IMR-90 (cell line): ENCODE measurements at regions not wholly inside any gene's neighbourhood (a gene's known extent, or its start where the extent isn't known, plus 50 kb on each side); places are given as distances from the start of the nearest gene placed in this dataset.

Source experiments
- ATAC-seq: fragments of 200-7000 bp; cut with Tn5 transposase; 2 replicates; pipeline ENCODE4 v1.9.1; 2020; ENCODE audit warnings: low read depth, mild to moderate bottlenecking, moderate library complexity
- BruUV-seq: library from RNA; stranded (reverse); fragments of 400-500 nt; replicated peaks from 2 replicates; lab custom pipeline; 2021; lab: Mats Ljungman, UMichigan
- CTCF ChIA-PET: fragments of 300-600 bp; formaldehyde crosslinking; extraction: SDS; loops from one replicate; lab custom pipeline; 2021; ENCODE audit warnings: antibody characterized with exemption; lab: Yijun Ruan, JAX
- POLR2A ChIA-PET: fragments of 300-600 bp; sonication (Branson Sonifier 250); formaldehyde crosslinking; loops from one replicate; lab custom pipeline; 2022; ENCODE audit warnings: antibody characterized with exemption; ENCODE audit not compliant: unreplicated experiment; lab: Charles Lee
- DNase-seq: peaks from one replicate; pipeline ENCODE4 v3.0.0; 2013
- H2AFZ ChIP-seq: replicated peaks from 2 replicates; pipeline ENCODE3; 2013; ENCODE audit warnings: low read length, mild to moderate bottlenecking; ENCODE audit not compliant: poor library complexity
- H2AK5ac ChIP-seq: 2 replicates; pipeline ENCODE4 v1.6.1; 2013; ENCODE audit warnings: low read depth, low read length, inconsistent platforms
- H2AK9ac ChIP-seq: replicated peaks from 2 replicates; pipeline ENCODE3; 2013; ENCODE audit warnings: mild to moderate bottlenecking, low read depth, low read length, moderate library complexity; ENCODE audit not compliant: poor library complexity
- H2BK120ac ChIP-seq: 2 replicates; pipeline ENCODE4 v1.6.1; 2013; ENCODE audit warnings: low read depth, low read length, inconsistent platforms
- H2BK15ac ChIP-seq: 3 replicates; pipeline ENCODE4 v1.6.1; 2013; ENCODE audit warnings: low read depth, low read length, inconsistent platforms
- H2BK20ac ChIP-seq: 2 replicates; pipeline ENCODE4 v1.6.1; 2013; ENCODE audit warnings: low read depth, mild to moderate bottlenecking, inconsistent platforms, low read length, moderate library complexity
- H2BK5ac ChIP-seq: 2 replicates; pipeline ENCODE4 v1.6.1; 2013; ENCODE audit warnings: mild to moderate bottlenecking, low read depth, low read length, inconsistent platforms; ENCODE audit not compliant: poor library complexity, severe bottlenecking
- H3K14ac ChIP-seq: replicated peaks from 2 replicates; pipeline ENCODE4 v1.6.1; 2013; ENCODE audit warnings: low read depth, low read length, inconsistent platforms
- H3K18ac ChIP-seq: 2 replicates; pipeline ENCODE4 v1.6.1; 2013; ENCODE audit warnings: low read depth, low read length, control low read depth
- H3K23ac ChIP-seq: 2 replicates; pipeline ENCODE4 v1.6.1; 2013; ENCODE audit warnings: low read depth, low read length, inconsistent platforms
- H3K27ac ChIP-seq: 2 replicates; pipeline ENCODE4 v1.5.1; 2013; ENCODE audit warnings: mild to moderate bottlenecking, control low read depth, low read length; ENCODE audit not compliant: insufficient read depth
- H3K27me3 ChIP-seq: 2 replicates; pipeline ENCODE4 v1.6.1; 2013; ENCODE audit warnings: low read length; ENCODE audit not compliant: control insufficient read depth, insufficient read depth
- H3K36me3 ChIP-seq: 2 replicates; pipeline ENCODE4 v1.6.1; 2013; ENCODE audit warnings: low read length, mixed read lengths; ENCODE audit not compliant: control insufficient read depth, insufficient read depth
- H3K4ac ChIP-seq: 2 replicates; pipeline ENCODE4 v1.6.1; 2013; ENCODE audit warnings: low read depth, low read length, inconsistent platforms
- H3K4me1 ChIP-seq: 2 replicates; pipeline ENCODE4 v1.6.1; 2013; ENCODE audit warnings: low read length, mixed read lengths; ENCODE audit not compliant: control insufficient read depth, insufficient read depth
- H3K4me2 ChIP-seq: 2 replicates; pipeline ENCODE4 v1.6.1; 2013; ENCODE audit warnings: low read depth, mild to moderate bottlenecking, control low read depth, low read length, moderate library complexity
- H3K4me3 ChIP-seq: 2 replicates; pipeline ENCODE4 v1.5.1; 2013; ENCODE audit warnings: low read depth, mild to moderate bottlenecking, control low read depth, low read length, moderate library complexity; ENCODE audit not compliant: insufficient read depth
- H3K56ac ChIP-seq: 2 replicates; pipeline ENCODE4 v1.6.1; 2013; ENCODE audit warnings: low read length, inconsistent platforms; ENCODE audit not compliant: insufficient read depth; ENCODE audit errors: extremely low read depth
- H3K79me1 ChIP-seq, 2 experiments: 2 replicates each; pipeline ENCODE4 v1.6.1; 2013; ENCODE audit warnings: low read length in 2 of 2, inconsistent platforms in 1 of 2, low read depth in 1 of 2
- H3K9ac ChIP-seq: 2 replicates; pipeline ENCODE4 v1.6.1; 2013; ENCODE audit warnings: low read depth, low read length, control low read depth
- H3K9me1 ChIP-seq: 2 replicates; pipeline ENCODE4 v1.6.1; 2013; ENCODE audit warnings: low read length, inconsistent platforms; ENCODE audit not compliant: insufficient read depth
- H3K9me3 ChIP-seq: 2 replicates; pipeline ENCODE4 v1.6.1; 2013; ENCODE audit warnings: low read length; ENCODE audit not compliant: control insufficient read depth, insufficient read depth
- H4K20me1 ChIP-seq: 2 replicates; pipeline ENCODE4 v1.6.1; 2013; ENCODE audit warnings: low read length, inconsistent platforms; ENCODE audit not compliant: insufficient read depth
- H4K5ac ChIP-seq: 2 replicates; pipeline ENCODE4 v1.6.1; 2013; ENCODE audit warnings: mild to moderate bottlenecking, low read depth, low read length, control low read depth
- H4K8ac ChIP-seq, 2 experiments: 2 replicates each; pipeline ENCODE4 v1.6.1; 2013; ENCODE audit warnings: low read depth in 2 of 2, low read length in 2 of 2, control low read depth in 1 of 2, inconsistent platforms in 1 of 2
- H4K91ac ChIP-seq: 2 replicates; pipeline ENCODE4 v1.6.1; 2013; ENCODE audit warnings: low read depth, low read length, inconsistent platforms; ENCODE audit not compliant: insufficient read depth
- BHLHE40 ChIP-seq: fragments of 150-350 bp; IDR thresholded peaks from 2 replicates; pipeline ENCODE4 v1.6.1; 2016; ENCODE audit warnings: mild to moderate bottlenecking, low read depth, low read length
- CEBPB ChIP-seq: IDR thresholded peaks from 2 replicates; pipeline ENCODE4 v1.6.1; 2012; ENCODE audit warnings: low read depth, low read length, improper control_type of control experiment
- CHD1 ChIP-seq: IDR thresholded peaks from 2 replicates; pipeline ENCODE4 v1.6.1; 2012; ENCODE audit warnings: low read depth, low read length, improper control_type of control experiment
- CTCF ChIP-seq: conservative IDR thresholded peaks from 2 replicates; pipeline ENCODE4 v1.5.1; 2012; ENCODE audit warnings: mild to moderate bottlenecking, low read depth, low read length, improper control_type of control experiment
- ELK1 ChIP-seq: fragments of 150-350 bp; IDR thresholded peaks from 2 replicates; pipeline ENCODE4 v1.6.1; 2016; ENCODE audit warnings: low read depth, mild to moderate bottlenecking, low read length, moderate library complexity, borderline replicate concordance
- FOS ChIP-seq: fragments of 150-350 bp; IDR thresholded peaks from 2 replicates; pipeline ENCODE4 v1.6.1; 2016; ENCODE audit warnings: low read depth, low read length
- MAFK ChIP-seq: IDR thresholded peaks from 2 replicates; pipeline ENCODE4 v1.6.1; 2012; ENCODE audit warnings: low read depth, low read length, improper control_type of control experiment
- MAZ ChIP-seq: IDR thresholded peaks from 2 replicates; pipeline ENCODE4 v1.6.1; 2012; ENCODE audit warnings: low read depth, mild to moderate bottlenecking, low read length, improper control_type of control experiment, moderate library complexity, borderline replicate concordance
- MXI1 ChIP-seq: IDR thresholded peaks from 2 replicates; pipeline ENCODE4 v1.6.1; 2012; ENCODE audit warnings: low read depth, mild to moderate bottlenecking, low read length, moderate library complexity, borderline replicate concordance
- NFE2L2 ChIP-seq: fragments of 150-350 bp; IDR thresholded peaks from 2 replicates; pipeline ENCODE4 v1.6.1; 2016; ENCODE audit warnings: low read depth, mild to moderate bottlenecking, low read length
- POLR2A ChIP-seq: IDR thresholded peaks from 2 replicates; pipeline ENCODE4 v1.6.1; 2012; ENCODE audit warnings: mild to moderate bottlenecking, low read depth, low read length
- RAD21 ChIP-seq: IDR thresholded peaks from 2 replicates; pipeline ENCODE4 v1.6.1; 2012; ENCODE audit warnings: low read length, improper control_type of control experiment
- RCOR1 ChIP-seq: IDR thresholded peaks from 2 replicates; pipeline ENCODE4 v1.6.1; 2012; ENCODE audit warnings: mild to moderate bottlenecking, low read length, improper control_type of control experiment; ENCODE audit not compliant: insufficient replicate concordance
- RFX5 ChIP-seq: IDR thresholded peaks from 2 replicates; pipeline ENCODE4 v1.8.0; 2012; ENCODE audit warnings: low read depth, mild to moderate bottlenecking, low read length, moderate library complexity
- SMC3 ChIP-seq: fragments of 150-350 bp; IDR thresholded peaks from 2 replicates; pipeline ENCODE4 v1.6.1; 2016; ENCODE audit warnings: low read depth, mild to moderate bottlenecking, antibody characterized with exemption, low read length, moderate library complexity
- USF2 ChIP-seq: fragments of 150-350 bp; IDR thresholded peaks from 2 replicates; pipeline ENCODE4 v1.6.1; 2017; ENCODE audit warnings: mild to moderate bottlenecking, antibody characterized with exemption, low read length, low read depth
- WGBS, 2 experiments: methylation state at CpG; one replicate each; pipeline versions ENCODE4 v1.1.5 to v1.1.7; 2013; ENCODE audit warnings: missing lambda C conversion rate in 2 of 2; ENCODE audit not compliant: insufficient read length in 1 of 2; ENCODE audit errors: extremely low coverage in 2 of 2; 5-methylcytosine and 5-hydroxymethylcytosine counted together
- dilution Hi-C: fragments of 300-500 bp; cut with HindIII; formaldehyde crosslinking; loops from one replicate; pipeline ENCODE4 v1.14.3; 2018; ENCODE audit warnings: low sequenced_read_pairs; ENCODE audit not compliant: unreplicated experiment
- in situ Hi-C: fragments of 300-500 bp; cut with MboI; formaldehyde crosslinking; loops from 3 replicates; pipeline ENCODE4 v1.14.3; 2019; ENCODE audit warnings: low sequenced_read_pairs, inconsistent platforms, mixed read lengths
- intact Hi-C: fragments of 100-400 bp; cut with micrococcal nuclease; formaldehyde crosslinking; loops from 2 replicates; pipeline ENCODE4 v1.10.0; 2022

- TF ChIP-seq SMC3 (no peak), MAFK (no peak), CTCF (no peak), BHLHE40 (no peak), RCOR1 (no peak), FOS (no peak), NFE2L2 (no peak), CHD1 (no peak), POLR2A (no peak), CEBPB (no peak), MXI1 (no peak), MAZ (no peak), USF2 (no peak), RAD21 (no peak), RFX5 (no peak), ELK1 (no peak)
- ChIA-PET POLR2A (no interaction called here), CTCF (no interaction called here)
- H3K56ac ChIP-seq: no peak overlapping the region
- H4K20me1 ChIP-seq: no peaks in the 10 kb centered on the region
- H2AK5ac ChIP-seq: no peak overlapping the region
- peaks cover 11% of the 10 kb centered on the region for H3K27me3 ChIP-seq
- H3K9me3 ChIP-seq: no peaks in the 10 kb centered on the region
- no peak overlapping the region for H4K5ac ChIP-seq
- no peak overlapping the region for H3K18ac ChIP-seq
- H4K8ac ChIP-seq: no peak overlapping the region
- H2BK20ac ChIP-seq: no peak overlapping the region
- no peak overlapping the region for H3K4ac ChIP-seq
- no TSS peak for BruUV-seq
- intact Hi-C loops (no loop called here), in situ Hi-C loops (no loop called here), dilution Hi-C loops (no loop called here)
- no peaks in the 10 kb centered on the region for H3K4me1 ChIP-seq
- H3K27ac ChIP-seq: no peak overlapping the region
- DNase-seq: no peak
- no peak overlapping the region for H2BK120ac ChIP-seq
- WGBS, 2 experiments: no CpG with 5 or more reads among the region's 6 CpGs
- no peak overlapping the region for H4K91ac ChIP-seq
- H3K9ac ChIP-seq: no peak overlapping the region
- no peak overlapping the region for H3K23ac ChIP-seq
- no peak overlapping the region for H3K14ac ChIP-seq
- H2BK15ac ChIP-seq: no peak overlapping the region
- no peak overlapping the region for H2BK5ac ChIP-seq
- no peaks in the 10 kb centered on the region for H3K36me3 ChIP-seq
- no peak overlapping the region for H2AFZ ChIP-seq
- no peaks in the 10 kb centered on the region for H3K9me1 ChIP-seq
- no peak for ATAC-seq
- no peak overlapping the region for H2AK9ac ChIP-seq
- no peaks in the 10 kb centered on the region for H3K79me1 ChIP-seq
- H3K4me2 ChIP-seq: no peak overlapping the region
- H3K4me3 ChIP-seq: no peak overlapping the region
Observed at GRCh38 chr15:48031973-48032372, 88.8 kb upstream of the SLC24A5 start.
